NCI-H2196 treated with DMSO at 0.1 percent for 48 hours (cell line): ENCODE measurements at regions not wholly inside any gene's neighbourhood (a gene's known extent, or its start where the extent isn't known, plus 50 kb on each side); places are given as distances from the start of the nearest gene placed in this dataset.

Experiments used
- DNase-seq: peaks from one replicate; lab custom pipeline; 2025; ENCODE audit not compliant: unreplicated experiment; lab: John Stamatoyannopoulos, UW

DNA sequence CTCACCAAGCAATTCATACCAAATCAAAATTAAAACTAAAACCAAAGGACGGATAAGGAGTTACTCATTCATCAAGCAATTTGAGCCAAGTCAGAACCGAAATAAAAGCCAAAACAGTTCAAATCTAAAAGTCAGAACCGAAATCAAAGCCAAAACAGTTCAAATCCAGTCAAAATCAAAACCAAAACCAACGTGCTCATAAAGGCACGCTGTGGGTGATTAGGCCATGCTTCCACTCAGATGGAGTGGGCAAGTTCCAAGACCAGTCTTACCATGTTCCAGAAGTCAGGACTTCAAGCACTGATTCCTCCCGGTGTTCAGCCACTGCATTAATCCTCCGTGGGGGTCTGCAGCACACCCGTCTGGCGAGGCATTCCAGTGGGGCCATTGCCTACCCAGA is 409.3 kb downstream of the TGFB2 start:
- DNase-seq, result no peak

DNA sequence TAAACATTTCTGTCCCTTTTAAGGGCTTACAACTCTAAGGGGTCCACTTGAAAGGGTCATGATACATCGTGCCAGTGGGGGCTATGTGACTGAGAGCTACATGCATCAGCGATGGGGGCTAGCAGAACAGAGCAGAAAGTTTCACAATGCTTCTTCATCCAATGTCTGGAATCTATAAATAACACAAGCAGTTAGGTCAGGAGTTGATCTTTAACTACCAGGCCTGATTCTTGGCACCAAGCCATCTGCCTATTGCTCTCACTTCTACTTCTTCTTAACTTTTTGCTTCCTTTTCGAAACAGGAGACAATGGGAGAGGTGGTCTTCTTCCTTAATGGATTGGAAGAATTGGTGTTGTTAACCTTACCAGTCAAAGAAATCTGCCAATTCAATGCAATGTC is 410.0 kb downstream of the TGFB2 start:
- DNase-seq, result no peak

DNA sequence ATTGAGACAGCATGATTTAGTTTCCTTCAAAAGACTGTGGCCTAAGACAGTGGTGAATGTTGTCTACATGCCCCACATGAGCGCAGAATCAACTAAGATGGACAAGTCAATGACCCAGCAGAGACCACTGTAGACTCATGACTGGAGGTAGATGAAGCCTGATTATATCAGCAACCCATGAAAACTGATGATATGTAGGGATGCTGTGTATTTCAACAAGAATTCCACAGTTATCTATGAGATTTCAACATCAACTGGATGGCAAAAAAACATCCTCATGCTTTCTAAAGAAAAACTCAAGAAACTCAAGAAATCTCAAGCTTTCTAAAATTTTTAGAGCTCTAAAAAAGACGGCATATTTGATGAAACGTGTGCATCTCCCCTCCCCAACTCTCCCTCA is 413.9 kb upstream of the LYPLAL1 start:
- no peak for DNase-seq

DNA sequence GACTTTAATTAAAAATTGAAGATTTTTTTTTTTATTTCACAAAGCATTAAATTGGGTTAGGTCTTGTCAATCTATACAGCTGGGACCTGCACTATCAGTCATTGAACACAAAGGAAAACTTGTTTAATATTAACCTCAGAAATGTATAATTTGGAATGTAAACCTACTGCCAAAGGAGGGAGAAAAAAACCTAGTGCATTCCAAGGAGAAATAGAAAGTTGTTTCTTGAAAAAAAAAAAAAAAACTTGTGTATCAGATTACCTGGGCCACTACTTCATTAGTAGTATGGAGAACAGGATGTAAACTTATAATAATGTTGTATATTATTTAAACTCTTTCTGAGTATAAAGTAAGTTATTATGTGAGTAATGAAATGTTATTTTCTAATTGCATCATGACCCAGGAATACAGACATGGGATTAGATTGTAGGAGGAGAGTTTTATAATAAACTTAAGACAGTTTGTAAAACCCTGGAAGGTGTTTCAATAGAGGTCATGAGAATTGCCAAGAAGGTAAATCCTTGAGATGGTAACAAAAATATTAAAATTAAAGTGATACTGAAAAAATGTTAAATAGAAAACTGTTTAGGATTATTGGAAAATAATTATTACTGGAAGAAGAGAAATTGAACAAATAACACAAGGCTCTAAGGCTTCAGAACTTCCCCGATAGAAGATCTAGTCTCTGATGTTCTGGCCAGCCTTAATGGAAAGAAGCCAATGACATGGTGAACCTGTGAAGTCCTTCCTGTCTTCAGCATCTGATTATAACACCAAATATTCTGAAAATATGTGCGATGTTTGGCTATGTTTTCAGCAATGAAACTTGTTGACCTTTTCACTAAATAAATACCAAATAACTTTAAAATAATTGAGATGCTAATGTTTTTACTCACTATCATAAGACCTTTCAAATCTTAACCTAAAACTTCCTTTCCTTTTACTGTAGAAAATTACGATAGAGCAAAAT is 412.8 kb upstream of the LYPLAL1 start:
- DNase-seq, result no peak

DNA sequence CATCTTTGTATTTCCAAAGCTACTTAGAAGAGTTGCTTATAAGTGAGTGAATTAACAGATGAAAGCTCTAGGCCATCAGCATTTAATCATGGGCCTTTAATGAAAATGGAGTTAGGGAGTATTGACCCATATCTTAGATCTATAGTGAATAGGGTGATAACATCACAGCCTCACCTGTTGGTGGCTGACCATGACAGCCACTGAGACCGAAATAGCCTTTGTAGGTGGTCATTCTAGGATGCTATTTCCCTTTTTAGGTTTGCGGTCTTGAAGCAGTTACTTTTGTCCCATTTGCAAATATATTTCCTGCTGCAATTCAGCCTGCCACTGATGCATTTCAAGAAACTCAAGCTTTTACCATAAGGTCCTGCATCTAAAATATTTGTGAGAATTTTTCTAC is 410.1 kb upstream of the LYPLAL1 start:
- no peak for DNase-seq

DNA sequence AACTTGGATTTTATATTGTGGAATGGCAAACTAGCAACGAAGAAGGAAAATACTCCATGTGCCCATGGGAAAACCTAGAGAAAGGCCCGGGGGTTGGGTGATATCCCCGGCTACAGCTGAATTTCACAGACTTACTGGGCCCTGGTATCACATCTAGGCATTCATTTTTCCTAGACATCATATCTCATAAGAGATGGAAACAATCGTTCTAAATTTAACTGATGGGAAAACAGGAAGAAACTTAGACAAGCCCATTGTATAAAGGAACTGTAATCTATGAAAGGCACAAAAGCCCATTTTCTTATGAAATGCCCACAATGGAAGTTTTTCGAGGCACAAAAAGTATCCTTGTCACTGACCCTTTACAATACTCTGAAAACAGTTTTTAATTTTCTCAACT is 407.9 kb upstream of the LYPLAL1 start:
- no peak for DNase-seq

DNA sequence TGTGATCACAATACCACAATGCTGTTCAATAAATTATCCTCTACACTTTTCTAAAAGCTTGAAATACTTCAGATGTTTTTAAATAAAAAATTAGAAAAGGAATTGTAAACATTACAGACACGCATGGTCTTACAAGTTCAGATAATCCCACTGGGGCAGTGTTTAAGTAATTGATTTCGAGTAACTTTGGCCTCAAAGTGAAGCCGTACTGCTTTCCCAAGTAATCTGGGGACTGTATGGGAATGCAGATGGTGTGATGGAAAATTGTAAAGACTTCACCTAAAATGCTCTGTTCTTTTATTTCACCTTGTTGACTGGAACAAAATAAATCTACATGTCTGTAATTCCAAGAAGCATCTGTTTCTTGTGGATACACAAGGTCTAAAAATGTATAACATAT is 401.7 kb upstream of the LYPLAL1 start:
- DNase-seq, result no peak

DNA sequence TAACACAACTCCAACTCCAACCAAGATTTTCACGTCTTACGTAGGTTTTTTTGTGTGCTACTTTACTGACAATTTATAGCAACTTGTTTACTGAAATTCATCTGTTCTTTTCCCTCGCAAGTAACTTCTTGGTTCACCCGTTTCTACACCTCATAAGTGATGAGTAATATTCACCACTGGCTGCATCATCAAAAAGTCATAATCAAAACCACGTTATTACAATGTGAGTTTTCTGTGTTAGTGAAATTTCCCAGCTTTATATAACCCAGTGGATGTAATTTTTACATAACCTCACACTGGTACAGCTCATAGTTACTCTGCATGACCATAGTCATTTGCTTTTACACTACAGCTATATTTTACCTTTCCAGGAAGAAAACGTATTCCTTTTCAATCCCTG is 401.1 kb upstream of the LYPLAL1 start:
- no peak for DNase-seq

DNA sequence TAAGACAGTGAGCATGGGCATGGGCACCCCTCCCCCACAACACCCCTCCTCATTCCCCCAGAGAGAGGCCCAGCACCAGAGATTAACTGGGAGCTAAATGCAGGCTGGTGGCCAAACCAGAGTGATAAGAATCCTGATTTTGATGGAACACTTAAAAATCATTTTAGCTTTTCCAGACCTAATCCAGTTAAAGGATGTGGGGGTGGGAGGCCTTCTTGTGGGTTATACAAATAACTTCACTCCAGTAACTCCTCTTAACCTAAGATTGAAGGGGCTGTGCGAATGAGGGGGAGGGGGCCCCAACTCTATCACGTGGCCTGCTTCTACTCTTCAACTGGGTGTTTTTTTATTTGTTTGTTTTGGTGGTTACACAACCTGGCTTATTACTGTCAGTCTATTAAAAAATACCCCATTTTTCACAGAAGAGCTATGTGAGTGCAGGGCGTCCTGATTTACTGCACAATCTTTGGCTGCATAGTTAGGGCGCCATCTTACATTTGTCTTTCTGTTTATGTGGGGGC is 398.1 kb upstream of the LYPLAL1 start:
- DNase-seq, result no peak

DNA sequence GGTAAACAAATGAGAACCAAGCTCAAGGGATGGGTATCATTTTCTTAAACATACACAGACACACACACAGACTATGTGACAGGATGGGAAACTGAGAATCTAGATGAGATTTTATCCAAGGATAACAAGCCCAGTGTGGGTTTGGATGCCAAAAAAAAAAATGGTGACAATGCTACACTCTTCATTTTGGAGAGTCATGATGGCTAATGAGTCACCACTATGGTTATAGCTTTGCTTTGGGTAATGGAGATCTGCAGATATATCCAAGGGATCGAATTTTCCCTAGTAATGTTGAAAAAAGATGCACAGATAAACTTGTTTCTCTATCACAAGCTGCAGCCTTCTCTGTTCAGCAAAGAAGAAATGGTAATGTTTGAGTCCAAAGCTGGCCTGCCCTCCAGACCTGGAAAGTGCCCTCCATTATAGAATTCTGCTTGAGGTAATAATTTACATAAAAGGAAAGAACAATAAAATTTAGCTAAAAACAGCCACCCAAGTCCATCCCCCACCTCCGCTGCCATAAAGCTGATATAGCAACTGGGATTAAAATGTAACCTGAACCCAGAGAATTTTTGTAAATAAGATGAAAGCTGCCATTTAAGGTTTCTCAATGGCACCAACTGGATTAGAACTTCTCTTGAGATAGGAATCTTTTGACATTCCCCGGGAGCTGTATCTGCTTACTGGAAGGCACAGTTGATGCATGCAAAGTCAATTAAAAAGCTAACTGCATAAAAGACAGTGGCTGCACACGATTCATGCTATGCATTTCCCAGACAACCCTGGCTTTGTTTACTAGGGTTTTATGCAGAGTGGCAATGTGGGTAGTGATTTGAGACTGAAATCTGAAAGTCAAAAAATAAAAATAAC is 395.2 kb upstream of the LYPLAL1 start:
- no peak for DNase-seq

DNA sequence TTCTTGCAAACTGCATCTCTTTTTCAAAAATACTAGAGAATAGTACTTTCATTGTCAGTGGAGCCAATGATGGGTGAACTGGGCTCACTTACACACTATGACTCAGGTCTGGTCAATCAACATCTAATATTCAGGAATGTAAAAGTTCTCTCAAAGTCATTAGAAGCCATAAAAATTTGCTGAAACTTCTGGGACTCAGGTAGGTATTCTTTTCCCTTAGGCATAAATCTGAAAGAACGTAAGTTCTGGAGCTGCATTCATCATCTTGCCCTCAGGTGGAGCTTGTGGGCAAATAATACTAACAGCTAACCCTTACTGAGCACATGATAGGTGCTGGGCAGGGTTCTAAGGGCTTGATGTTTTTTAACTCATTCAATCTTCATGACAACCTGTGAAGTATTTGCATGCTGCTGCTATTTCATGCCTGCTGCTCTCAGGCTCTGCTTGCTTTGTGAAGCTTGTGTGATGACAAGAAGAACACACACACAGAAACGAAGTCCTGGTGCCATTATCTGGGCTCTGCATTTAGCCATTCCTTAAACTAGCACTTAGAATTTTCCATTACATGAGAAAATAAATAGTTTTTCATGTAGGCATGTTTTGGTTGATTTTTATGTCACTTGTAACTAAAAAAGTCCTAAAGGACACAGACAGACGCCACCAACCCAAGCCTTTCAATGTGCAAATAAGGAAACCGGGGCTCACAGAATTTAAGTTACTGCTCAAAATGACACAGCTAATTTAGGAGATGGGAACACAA is 394.2 kb upstream of the LYPLAL1 start:
- DNase-seq, result no peak

DNA sequence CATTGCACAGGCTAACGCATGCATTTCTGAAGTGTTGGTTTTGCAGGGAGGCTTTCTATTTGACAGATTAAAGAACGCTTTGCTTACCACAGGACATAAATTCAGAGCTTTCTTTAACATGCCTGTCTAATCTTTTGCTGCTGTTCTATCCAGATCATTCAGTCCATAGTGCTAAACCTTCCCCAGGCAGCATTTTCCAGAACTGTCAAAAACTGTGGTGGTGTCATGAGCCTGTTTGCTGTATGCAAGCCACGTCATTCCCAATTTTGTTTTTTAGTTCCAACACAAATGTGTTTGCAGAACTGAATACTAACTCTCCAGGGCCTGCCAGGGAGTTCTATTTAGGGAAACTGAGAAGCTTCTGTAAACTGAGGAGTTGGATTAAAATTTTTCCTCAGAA is 390.5 kb upstream of the LYPLAL1 start:
- no peak for DNase-seq

DNA sequence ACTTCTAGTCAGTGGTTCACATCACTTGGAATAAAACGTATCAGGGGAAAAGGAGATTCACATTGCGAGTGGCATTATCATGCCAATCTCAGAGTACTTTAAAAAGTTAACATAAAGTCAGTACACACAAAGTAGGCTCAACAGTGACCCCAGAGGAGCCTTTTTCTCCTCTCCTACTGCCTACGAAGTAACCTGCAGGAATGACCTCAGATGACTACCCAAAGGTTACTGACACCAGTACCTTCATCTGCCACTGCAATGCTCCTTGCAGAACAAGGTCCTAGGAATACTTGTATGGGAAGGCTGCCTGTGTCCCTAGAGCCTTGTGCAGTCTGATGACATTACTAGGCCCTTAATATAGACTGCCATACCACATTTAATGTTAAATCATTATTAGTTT is 389.8 kb upstream of the LYPLAL1 start:
- no peak for DNase-seq

DNA sequence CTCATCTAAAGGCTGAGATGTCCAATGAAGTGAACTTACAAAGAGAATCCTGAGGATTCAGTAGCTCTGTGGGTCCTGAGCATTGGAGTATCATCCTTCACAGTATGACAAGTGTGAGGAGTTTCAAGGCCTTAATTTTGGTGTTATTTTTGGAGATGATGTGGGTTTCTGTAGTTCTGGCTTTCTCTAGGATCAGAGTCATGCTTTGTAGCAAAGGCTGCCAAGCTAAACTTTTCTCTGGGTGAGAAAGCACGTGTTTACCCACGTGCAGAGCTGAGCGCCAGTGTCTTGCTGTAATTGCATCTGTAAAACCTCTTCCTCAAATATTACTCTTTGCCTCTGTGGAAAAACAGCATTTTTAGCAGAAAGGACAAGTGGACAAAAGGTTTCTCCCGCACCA is 387.8 kb upstream of the LYPLAL1 start:
- no peak for DNase-seq

DNA sequence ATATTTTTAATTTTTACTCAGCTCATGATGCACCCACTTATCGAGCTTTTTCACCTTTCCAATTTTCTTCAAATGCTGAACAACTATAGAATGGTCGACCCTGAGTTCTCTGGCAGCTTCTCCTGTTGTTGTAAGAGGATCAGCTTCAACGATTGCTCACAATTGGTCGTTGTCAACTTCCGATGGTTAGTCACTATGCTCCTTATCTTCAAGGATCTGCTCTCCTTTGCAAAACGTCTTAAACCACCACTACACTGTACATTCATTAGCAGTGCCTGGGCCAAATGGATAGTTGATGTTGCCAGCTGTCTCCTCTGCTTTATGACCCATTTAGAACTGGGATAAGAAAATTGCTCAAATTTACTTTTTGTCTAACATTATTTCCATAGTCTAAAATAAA is 385.9 kb upstream of the LYPLAL1 start:
- no peak for DNase-seq

DNA sequence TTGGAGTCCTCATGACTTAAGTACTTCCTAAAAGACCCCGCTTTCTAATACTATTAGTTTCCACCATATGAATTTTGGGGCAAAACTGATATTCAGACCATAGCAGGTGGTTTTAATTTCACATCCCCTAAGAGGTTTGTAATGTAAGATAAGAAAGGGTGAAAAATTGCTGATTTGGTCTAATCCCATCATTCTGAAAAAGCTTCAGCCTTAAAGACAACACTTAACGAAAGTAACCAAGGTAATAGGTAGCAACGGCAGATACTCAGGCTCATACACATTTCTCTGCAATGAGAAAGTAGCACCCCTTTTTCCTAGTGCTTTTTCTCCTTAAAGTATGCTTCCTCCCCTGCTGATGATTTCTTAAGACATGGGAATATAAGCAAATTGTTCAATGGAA is 376.9 kb upstream of the LYPLAL1 start:
- DNase-seq, result no peak

DNA sequence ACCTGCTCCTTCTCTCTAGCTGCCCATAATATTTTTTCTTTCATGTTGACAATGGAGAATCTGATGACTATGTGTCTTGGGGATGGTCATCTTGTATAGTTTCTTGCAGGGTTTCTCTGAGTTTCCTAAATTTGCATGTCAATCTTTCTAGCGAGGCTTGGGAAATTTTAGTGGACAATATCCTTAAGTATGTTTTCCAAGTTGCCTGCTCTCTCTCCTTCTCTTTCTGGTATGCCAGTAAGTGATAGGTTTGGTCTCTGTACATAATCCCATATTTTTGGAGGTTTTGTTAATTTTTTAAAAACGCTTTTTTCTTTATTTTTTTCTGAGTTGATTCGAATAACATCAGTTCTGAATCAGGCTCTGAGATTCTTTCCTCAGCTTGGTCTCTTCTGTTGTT is 370.9 kb upstream of the LYPLAL1 start:
- no peak for DNase-seq

DNA sequence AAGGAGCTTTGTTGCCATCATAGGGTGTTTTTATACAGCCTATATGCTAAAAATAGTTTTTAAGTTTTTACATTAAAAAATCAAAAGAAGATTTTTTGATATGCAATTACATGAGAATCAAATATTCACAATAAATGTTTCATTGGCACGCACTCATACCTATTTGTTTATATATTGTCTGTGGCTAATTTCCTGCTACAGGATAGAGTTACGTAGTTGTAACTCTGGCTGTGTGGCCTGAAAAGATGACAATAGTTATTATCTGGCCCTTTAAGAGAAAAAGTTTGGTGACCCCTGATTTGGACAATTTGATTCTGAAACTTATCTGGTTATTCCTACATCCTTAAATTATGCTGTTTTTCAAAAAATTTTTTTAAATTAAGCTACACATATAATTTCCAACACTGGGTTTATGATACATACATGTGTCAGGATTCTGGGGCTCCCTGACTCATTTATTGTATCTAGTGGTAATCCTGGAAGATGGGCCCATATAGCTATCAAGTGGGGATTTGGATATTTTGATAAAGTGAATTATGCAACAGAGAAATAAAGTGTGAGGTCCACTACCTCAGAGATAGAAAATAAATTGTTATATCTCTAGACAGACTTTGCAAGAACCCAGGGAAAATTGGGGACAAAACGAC is 370.2 kb upstream of the LYPLAL1 start:
- DNase-seq, result no peak

DNA sequence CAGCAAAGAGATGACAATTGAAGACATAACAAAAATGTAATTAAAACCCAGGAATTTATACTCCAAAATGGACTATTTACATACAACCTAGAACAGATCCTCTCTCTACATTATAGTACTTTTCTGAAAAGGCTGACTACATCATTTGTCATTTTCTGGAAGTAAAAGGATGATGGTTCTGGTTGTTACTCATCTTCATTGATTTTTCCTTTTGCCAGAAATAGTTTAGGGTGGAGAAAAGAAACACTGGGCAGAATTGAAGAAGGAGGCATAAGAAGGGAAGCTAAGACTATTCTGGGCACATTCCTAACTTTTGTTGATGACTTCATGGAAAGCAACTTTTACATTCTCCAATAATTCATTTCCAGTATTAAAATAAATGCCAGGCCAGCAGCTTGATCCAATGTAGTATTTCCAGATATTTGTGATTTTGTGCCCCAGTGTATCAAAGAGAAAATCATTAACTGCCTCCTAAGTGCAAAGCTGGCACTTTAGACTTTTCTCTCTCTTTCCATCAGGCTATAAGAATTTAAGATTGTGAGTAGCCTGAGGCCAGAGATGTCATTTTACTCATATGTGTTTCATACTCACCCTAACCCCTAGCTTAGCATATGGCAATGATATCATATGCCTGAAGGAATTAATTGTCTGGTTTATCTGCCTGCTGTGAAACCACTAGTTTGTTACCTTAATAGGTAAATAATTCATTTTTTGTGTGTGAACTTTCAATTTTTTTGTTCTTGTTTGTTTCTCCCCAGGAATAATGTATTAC is 369.5 kb upstream of the LYPLAL1 start:
- no peak for DNase-seq

DNA sequence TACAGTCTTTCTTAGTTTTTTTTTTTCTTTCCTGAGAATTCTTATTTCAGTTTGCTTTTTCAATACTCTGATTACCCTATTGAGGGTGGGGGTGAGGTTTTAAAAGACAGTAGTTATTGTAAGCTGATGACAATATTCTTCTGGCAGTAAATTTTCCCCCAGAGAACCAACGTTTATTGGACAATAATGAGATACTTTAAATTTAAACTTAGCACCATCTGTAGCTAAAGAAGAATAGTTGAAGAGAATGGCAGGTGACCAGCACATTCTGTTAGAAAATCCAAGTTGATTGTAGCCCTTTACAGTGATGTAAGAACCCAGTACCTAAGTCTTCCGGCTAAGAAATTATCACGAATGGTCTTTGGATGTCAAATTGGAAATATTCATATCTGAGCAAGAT is 364.6 kb upstream of the LYPLAL1 start:
- DNase-seq, result no peak
